KMS-11 (cell line): ENCODE measurements at regions not wholly inside any gene's neighbourhood (a gene's known extent, or its start where the extent isn't known, plus 50 kb on each side); places are given as distances from the start of the nearest gene placed in this dataset.

Experiments used
- H2AFZ ChIP-seq: fragments of 200-600 bp; sonication (generic); 2 replicates; pipeline ENCODE4 v1.6.1; 2016; ENCODE audit warnings: antibody characterized with exemption, mixed run types, low read depth
- H3K27ac ChIP-seq: fragments of 200-600 bp; sonication (generic); 2 replicates; pipeline ENCODE4 v1.6.1; 2016; ENCODE audit warnings: mild to moderate bottlenecking, mixed run types
- H3K27me3 ChIP-seq: fragments of 200-600 bp; sonication (generic); 2 replicates; pipeline ENCODE4 v1.6.1; 2017; ENCODE audit warnings: mild to moderate bottlenecking, low read depth, mixed run types, moderate library complexity; ENCODE audit not compliant: insufficient read depth
- H3K36me3 ChIP-seq: fragments of 200-600 bp; sonication (generic); 2 replicates; pipeline ENCODE4 v1.6.1; 2017; ENCODE audit warnings: mild to moderate bottlenecking, mixed run types; ENCODE audit not compliant: insufficient read depth
- H3K4me1 ChIP-seq: fragments of 200-600 bp; sonication (generic); 2 replicates; pipeline ENCODE4 v1.6.1; 2016; ENCODE audit warnings: mild to moderate bottlenecking, low read depth, mixed run types; ENCODE audit not compliant: poor library complexity, severe bottlenecking
- H3K4me2 ChIP-seq: fragments of 200-600 bp; sonication (generic); 2 replicates; pipeline ENCODE4 v1.7.0; 2016; ENCODE audit warnings: mild to moderate bottlenecking, mixed run types
- H3K4me3 ChIP-seq: fragments of 200-600 bp; sonication (generic); IDR thresholded peaks from 2 replicates; pipeline ENCODE4 v1.6.1; 2017; ENCODE audit warnings: low read depth, low read length, mixed read lengths; ENCODE audit not compliant: insufficient read depth
- H3K79me2 ChIP-seq: fragments of 200-600 bp; sonication (generic); 2 replicates; pipeline ENCODE4 v1.6.1; 2016; ENCODE audit warnings: low read depth, mixed run types; ENCODE audit not compliant: insufficient read depth
- H3K9ac ChIP-seq: fragments of 200-600 bp; sonication (generic); 2 replicates; pipeline ENCODE4 v1.6.1; 2016; ENCODE audit warnings: mild to moderate bottlenecking, mixed run types
- H4K20me1 ChIP-seq: fragments of 200-600 bp; sonication (generic); 2 replicates; pipeline ENCODE4 v1.6.1; 2016; ENCODE audit warnings: mild to moderate bottlenecking, mixed run types; ENCODE audit not compliant: insufficient read depth
- CTCF ChIP-seq: fragments of 200-600 bp; sonication (generic); conservative IDR thresholded peaks from 2 replicates; pipeline ENCODE4 v1.6.1; 2017; ENCODE audit warnings: low read depth, mild to moderate bottlenecking, antibody characterized with exemption, low read length, moderate library complexity, mixed read lengths

GRCh38 chr11:42958635-42959034 lies 353.2 kb upstream of the API5 start:
- Histone ChIP-seq H3K27ac (no peak overlapping the region), H3K79me2 (no peaks in the 10 kb centered on the region), H4K20me1 (no peaks in the 10 kb centered on the region), H3K4me1 (no peaks in the 10 kb centered on the region), H3K9ac (no peak overlapping the region), H3K27me3 (no peaks in the 10 kb centered on the region), H2AFZ (no peak overlapping the region), H3K4me2 (no peak overlapping the region), H3K36me3 (no peaks in the 10 kb centered on the region), H3K4me3 (no peak overlapping the region)
- TF ChIP-seq CTCF, result no peak

- H3K4me3 ChIP-seq, result no peak overlapping the region
- H3K27ac ChIP-seq, result no peak overlapping the region
- H3K4me2 ChIP-seq, result no peak overlapping the region
- no peak overlapping the region for H2AFZ ChIP-seq
- H3K4me1 ChIP-seq, result no peaks in the 10 kb centered on the region
- H3K27me3 ChIP-seq, result no peaks in the 10 kb centered on the region
- no peak for TF ChIP-seq CTCF
- no peak overlapping the region for H3K9ac ChIP-seq
- H4K20me1 ChIP-seq, result no peaks in the 10 kb centered on the region
- H3K36me3 ChIP-seq, result no peaks in the 10 kb centered on the region
- H3K79me2 ChIP-seq, result no peaks in the 10 kb centered on the region
Measured at GRCh38 chr11:42960521-42961088, 351.2 kb upstream of the API5 start.

- Histone ChIP-seq H2AFZ (no peak overlapping the region), H3K4me1 (no peaks in the 10 kb centered on the region), H3K4me3 (no peak overlapping the region), H3K4me2 (no peak overlapping the region), H3K27me3 (no peaks in the 10 kb centered on the region), H3K9ac (no peak overlapping the region), H3K79me2 (no peaks in the 10 kb centered on the region), H3K27ac (no peak overlapping the region), H4K20me1 (no peaks in the 10 kb centered on the region), H3K36me3 (no peaks in the 10 kb centered on the region)
- no peak for TF ChIP-seq CTCF
Measured at GRCh38 chr11:42967653-42968052, 344.1 kb upstream of the API5 start.

- Histone ChIP-seq H3K4me2 (no peak overlapping the region), H3K4me3 (no peak overlapping the region), H3K27me3 (no peaks in the 10 kb centered on the region), H4K20me1 (no peaks in the 10 kb centered on the region), H3K27ac (no peak overlapping the region), H3K9ac (no peak overlapping the region), H2AFZ (no peak overlapping the region), H3K79me2 (no peaks in the 10 kb centered on the region), H3K36me3 (no peaks in the 10 kb centered on the region), H3K4me1 (no peaks in the 10 kb centered on the region)
- no peak for TF ChIP-seq CTCF
Measured at GRCh38 chr11:42972741-42973140, 339.1 kb upstream of the API5 start.
